Common myeloid progenitor, CD34-positive (primary cell): ENCODE measurements at regions not wholly inside any gene's neighbourhood (a gene's known extent, or its start where the extent isn't known, plus 50 kb on each side); places are given as distances from the start of the nearest gene placed in this dataset.

Experiments
- CTCF ChIA-PET: fragments of 350-600 bp; sonication (Branson Sonifier 250); formaldehyde crosslinking; loops from one replicate; lab custom pipeline; 2021; ENCODE audit warnings: antibody characterized with exemption; lab: Charles Lee
- POLR2A ChIA-PET: fragments of 350-600 bp; sonication (Branson Sonifier 250); formaldehyde crosslinking; loops from one replicate; lab custom pipeline; 2021; ENCODE audit warnings: antibody characterized with exemption; lab: Charles Lee
- DNase-seq, 3 donors: peaks; one replicate each; pipeline versions ENCODE4 v3.0.0 to v3.0.0-alpha.2; 2013
- H3K27ac ChIP-seq, 2 experiments: 1 replicate in 1 of 2; 2 replicates in 1 of 2; pipeline ENCODE4 v1.7.0; 2013; ENCODE audit warnings: inconsistent platforms in 2 of 2, low read length in 2 of 2, mild to moderate bottlenecking in 2 of 2, low read depth in 1 of 2, moderate library complexity in 1 of 2; ENCODE audit not compliant: severe bottlenecking in 2 of 2, insufficient read depth in 1 of 2, poor library complexity in 1 of 2
- H3K27me3 ChIP-seq, 5 experiments: replicated peaks in 2 of 5; 1 replicate in 3 of 5; 2 replicates in 2 of 5; pipeline versions ENCODE4 v1.6.1 to v1.7.0; 2013; ENCODE audit warnings: low read length in 4 of 5, mild to moderate bottlenecking in 2 of 5, moderate library complexity in 2 of 5, inconsistent platforms in 1 of 5; ENCODE audit not compliant: insufficient read depth in 5 of 5, control insufficient read depth in 4 of 5
- H3K36me3 ChIP-seq, 4 experiments: 1 replicate in 2 of 4; 2 replicates in 2 of 4; pipeline versions ENCODE4 v1.6.1 to v1.7.0; 2013; ENCODE audit warnings: low read length in 3 of 4, control low read depth in 1 of 4, mild to moderate bottlenecking in 1 of 4; ENCODE audit not compliant: control insufficient read depth in 4 of 4, insufficient read depth in 4 of 4
- H3K4me1 ChIP-seq, 4 experiments: 1 replicate in 3 of 4; 2 replicates in 1 of 4; pipeline versions ENCODE4 v1.6.1 to v1.7.1; 2013; ENCODE audit warnings: low read length in 3 of 4, mild to moderate bottlenecking in 3 of 4, control low read depth in 1 of 4, inconsistent platforms in 1 of 4, moderate library complexity in 1 of 4; ENCODE audit not compliant: control insufficient read depth in 4 of 4, insufficient read depth in 4 of 4; ENCODE audit errors: control extremely low read depth in 1 of 4
- H3K4me3 ChIP-seq, 7 experiments: 1 replicate in 4 of 7; 2 replicates in 3 of 7; pipeline versions ENCODE4 v1.5.1 to v1.7.0; 2013; ENCODE audit warnings: mild to moderate bottlenecking in 7 of 7, low read length in 6 of 7, moderate library complexity in 6 of 7, inconsistent platforms in 2 of 7, low read depth in 2 of 7, control low read depth in 1 of 7; ENCODE audit not compliant: insufficient read depth in 4 of 7, control insufficient read depth in 1 of 7; ENCODE audit errors: extremely low read depth in 1 of 7
- H3K9me3 ChIP-seq, 5 experiments: 1 replicate in 4 of 5; 2 replicates in 1 of 5; pipeline versions ENCODE4 v1.6.1 to v1.7.1; 2013; ENCODE audit warnings: low read length in 4 of 5, mild to moderate bottlenecking in 2 of 5, inconsistent platforms in 1 of 5, low read depth in 1 of 5, moderate library complexity in 1 of 5; ENCODE audit not compliant: control insufficient read depth in 4 of 5, insufficient read depth in 2 of 5; ENCODE audit errors: control extremely low read depth in 1 of 5
- WGBS: methylation state at CpG from one replicate; pipeline ENCODE4 v1.1.5; 2013; ENCODE audit not compliant: insufficient coverage; 5-methylcytosine and 5-hydroxymethylcytosine counted together

DNA sequence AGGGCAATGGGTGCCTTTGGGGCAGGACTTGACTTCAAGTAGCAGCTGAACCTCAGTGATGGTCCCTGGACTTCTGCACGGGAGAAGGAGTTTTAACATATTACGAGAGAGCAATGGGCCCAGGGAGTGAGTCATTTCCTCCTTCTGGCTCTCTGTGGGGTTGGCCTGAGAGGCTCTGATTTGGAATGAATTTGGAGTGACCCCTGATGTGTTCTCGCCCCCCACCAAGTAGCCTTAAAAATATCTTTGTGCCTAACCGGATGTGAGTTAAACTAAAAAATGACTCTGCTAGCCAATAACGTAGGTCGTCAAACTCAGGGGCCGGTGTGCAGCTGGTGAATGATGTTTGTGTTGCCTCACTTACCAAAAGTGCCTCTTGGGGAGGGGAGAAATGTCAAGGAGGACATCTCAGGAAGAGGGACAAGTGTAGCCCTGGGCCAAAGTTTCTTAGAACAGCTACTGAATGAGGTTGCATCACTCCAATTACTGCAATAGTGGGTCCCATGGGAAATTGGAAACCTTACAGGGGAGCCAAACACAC is 656.6 kb downstream of the INHBA start:
- peaks cover 2 to 4% (median 4%) of the 10 kb centered on the region in 5 experiments for H3K9me3 ChIP-seq
- CTCF ChIA-PET: no interaction called here
- no peaks in the 10 kb centered on the region for H3K36me3 ChIP-seq
- no peak overlapping the region for H3K27ac ChIP-seq
- H3K4me3 ChIP-seq: no peak overlapping the region
- H3K4me1 ChIP-seq: no peaks in the 10 kb centered on the region
- DNase-seq: no peak
- WGBS: 94% methylated on average over 7 of the region's 7 CpGs
- H3K27me3 ChIP-seq: no peaks in the 10 kb centered on the region
- POLR2A ChIA-PET: no interaction called here

DNA sequence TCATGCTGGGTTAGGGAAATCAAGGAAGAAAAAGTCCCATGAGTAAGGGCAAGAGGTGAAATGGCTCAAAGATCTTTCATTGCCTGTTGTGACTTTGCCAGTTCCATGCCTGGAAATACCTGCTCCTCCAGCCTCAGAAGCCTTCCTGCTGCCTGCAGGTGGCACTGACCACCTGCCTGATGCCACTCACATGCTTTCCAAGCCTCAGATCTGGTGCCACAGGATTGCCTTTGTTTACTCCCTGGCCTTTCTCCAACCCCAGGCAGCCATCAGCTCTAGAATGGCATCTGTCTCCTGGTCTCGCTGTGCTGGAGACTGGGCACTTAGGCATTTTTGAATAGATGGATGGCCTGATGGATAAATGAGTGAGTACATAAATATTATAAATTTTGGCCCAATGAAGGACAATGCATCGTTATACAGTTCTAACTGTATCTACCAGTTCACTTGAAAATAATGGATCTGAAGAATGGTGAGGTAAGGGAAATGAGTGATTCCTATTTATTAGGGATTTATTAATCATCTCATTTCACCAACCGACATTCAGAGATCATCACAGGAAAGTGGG is 657.2 kb downstream of the INHBA start:
- Histone ChIP-seq H3K9me3 (peaks cover 2 to 4% (median 4%) of the 10 kb centered on the region in 5 experiments), H3K4me3 (no peak overlapping the region), H3K27me3 (no peaks in the 10 kb centered on the region), H3K36me3 (no peaks in the 10 kb centered on the region), H3K27ac (no peak overlapping the region), H3K4me1 (no peaks in the 10 kb centered on the region)
- ChIA-PET POLR2A (no interaction called here), CTCF (no interaction called here)
- WGBS: no CpG with 5 or more reads among the region's 3 CpGs
- DNase-seq: no peak

DNA sequence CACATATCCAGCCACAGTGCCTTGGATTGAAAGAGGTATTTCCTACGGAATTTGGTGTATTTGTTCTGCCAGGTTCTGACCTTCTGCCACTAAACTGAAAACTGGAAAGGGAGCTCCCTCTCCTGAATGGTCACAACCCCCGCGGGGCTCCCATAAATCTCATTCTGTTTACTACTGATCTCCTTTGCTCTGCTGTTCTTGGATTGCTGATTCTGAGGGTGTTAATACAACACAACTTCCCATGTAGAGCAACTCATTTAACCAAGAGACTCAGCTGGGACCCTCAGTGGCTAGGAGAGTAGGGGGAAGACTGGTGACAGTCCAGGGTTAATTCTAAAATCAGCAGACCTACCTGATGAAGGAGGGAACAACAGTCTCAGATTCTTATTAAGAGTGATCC is 662.9 kb downstream of the INHBA start:
- POLR2A ChIA-PET: no interaction called here
- no CpG with 5 or more reads among the region's 3 CpGs for WGBS

DNA sequence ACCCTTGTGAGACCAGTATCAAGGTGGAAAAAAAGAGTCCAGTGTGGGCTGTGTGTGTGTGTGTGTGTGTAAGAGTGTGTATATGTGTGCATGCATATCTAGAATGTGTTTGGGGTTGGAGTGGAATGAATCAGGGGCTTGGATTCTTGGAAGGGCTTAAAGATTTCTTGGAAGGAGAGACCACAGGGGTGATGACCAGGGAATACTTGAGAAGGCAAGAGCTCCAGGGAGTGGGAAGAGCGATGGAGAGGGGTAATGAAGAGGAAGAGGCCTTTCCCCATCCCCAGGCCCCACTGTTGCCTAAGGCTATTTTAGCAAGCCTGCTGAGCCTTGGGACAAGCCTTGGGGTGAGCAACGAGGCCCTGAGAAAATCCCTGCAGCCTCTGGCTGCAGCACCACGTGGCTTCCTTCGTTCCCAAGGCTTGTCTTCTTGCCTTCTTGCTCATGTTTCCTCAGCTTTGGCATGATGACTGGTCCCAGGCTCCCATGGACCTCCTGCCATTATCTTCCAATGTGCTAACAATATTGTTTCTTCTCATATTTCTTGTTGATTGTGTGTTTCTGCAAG is 663.4 kb downstream of the INHBA start:
- H3K36me3 ChIP-seq: no peaks in the 10 kb centered on the region
- WGBS: 100% methylated on average over 2 of the region's 4 CpGs
- peaks cover 2 to 4% (median 4%) of the 10 kb centered on the region in 5 experiments for H3K9me3 ChIP-seq
- POLR2A ChIA-PET: no interaction called here
- CTCF ChIA-PET: no interaction called here
- peaks cover 0 to 15% (median 9%) of the 10 kb centered on the region in 4 experiments for H3K4me1 ChIP-seq
- H3K27ac ChIP-seq: no peak overlapping the region
- no peak for DNase-seq
- H3K4me3 ChIP-seq: no peak overlapping the region
- H3K27me3 ChIP-seq: no peaks in the 10 kb centered on the region

More for the DNA sequence above, 662.9 kb downstream of the INHBA start:
- H3K4me1 ChIP-seq: peaks cover 0 to 15% (median 9%) of the 10 kb centered on the region in 4 experiments
- no peaks in the 10 kb centered on the region for H3K36me3 ChIP-seq
- peaks cover 2 to 4% (median 4%) of the 10 kb centered on the region in 5 experiments for H3K9me3 ChIP-seq
- CTCF ChIA-PET: no interaction called here
- no peak for DNase-seq
- H3K27ac ChIP-seq: no peak overlapping the region
- no peaks in the 10 kb centered on the region for H3K27me3 ChIP-seq
- H3K4me3 ChIP-seq: no peak overlapping the region

DNA sequence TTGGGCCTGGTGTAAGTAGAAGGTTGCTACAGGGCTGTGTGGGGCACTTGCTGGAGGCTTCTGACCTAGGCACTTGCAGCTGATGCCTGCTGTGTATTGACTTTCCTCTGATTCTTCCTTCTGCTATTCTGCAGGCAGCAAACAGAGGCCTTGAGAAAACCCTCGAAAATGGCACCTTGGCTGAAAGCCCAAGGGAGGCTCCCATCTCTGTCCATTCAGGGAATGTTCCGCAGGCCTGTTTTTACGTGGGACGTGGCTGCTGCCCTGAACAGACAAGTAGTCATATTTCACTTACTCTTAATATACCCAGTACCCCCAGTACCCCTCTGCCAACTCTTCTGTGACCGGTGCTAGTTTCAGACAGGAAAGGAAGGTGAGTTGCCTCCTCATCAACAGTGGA is 664.7 kb downstream of the INHBA start:
- H3K9me3 ChIP-seq: peaks cover 0 to 4% (median 3%) of the 10 kb centered on the region in 5 experiments
- DNase-seq: no peak
- 96% methylated on average over 4 of the region's 5 CpGs for WGBS
- ChIA-PET POLR2A (no interaction called here), CTCF (interaction anchor here (1.1 kb wide), 1 partner anchor 9 kb away, joined by 3 read pairs; no protein-coding TSS in a partner anchor)
- H3K4me1 ChIP-seq: peaks cover 0 to 15% (median 9%) of the 10 kb centered on the region in 4 experiments
- no peak overlapping the region for H3K4me3 ChIP-seq
- H3K27me3 ChIP-seq: no peaks in the 10 kb centered on the region
- no peaks in the 10 kb centered on the region for H3K36me3 ChIP-seq
- H3K27ac ChIP-seq: no peak overlapping the region

DNA sequence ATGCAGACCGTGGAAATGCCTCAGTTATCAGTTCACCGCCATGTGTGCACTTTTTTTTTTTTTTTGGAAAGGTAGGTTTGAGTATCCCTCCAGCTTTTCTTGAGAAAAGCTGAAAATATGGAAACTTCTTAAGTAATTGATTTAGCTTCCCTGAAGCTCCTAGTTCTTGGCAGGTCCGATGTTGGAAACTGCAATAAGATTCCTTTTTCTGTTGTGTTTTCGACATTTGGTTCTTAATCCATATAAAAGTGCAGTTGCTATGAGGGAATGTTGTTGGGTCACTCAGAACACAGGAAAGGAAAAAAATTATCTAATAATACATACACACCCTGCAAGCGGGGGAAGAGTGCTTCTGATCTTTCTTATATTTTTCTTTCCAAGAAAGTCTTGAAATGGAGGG is 665.2 kb downstream of the INHBA start:
- Histone ChIP-seq H3K27ac (no peak overlapping the region), H3K27me3 (no peaks in the 10 kb centered on the region), H3K9me3 (peaks cover 0 to under 1% (median 0%) of the 10 kb centered on the region in 5 experiments), H3K4me3 (no peak overlapping the region), H3K36me3 (no peaks in the 10 kb centered on the region), H3K4me1 (peaks cover 0 to 15% (median 9%) of the 10 kb centered on the region in 4 experiments)
- no peak for DNase-seq
- ChIA-PET POLR2A (no interaction called here), CTCF (interaction anchor here (1.1 kb wide), 1 partner anchor 10 kb away, joined by 3 read pairs; no protein-coding TSS in a partner anchor)
- WGBS: no CpG with 5 or more reads among the region's 5 CpGs

DNA sequence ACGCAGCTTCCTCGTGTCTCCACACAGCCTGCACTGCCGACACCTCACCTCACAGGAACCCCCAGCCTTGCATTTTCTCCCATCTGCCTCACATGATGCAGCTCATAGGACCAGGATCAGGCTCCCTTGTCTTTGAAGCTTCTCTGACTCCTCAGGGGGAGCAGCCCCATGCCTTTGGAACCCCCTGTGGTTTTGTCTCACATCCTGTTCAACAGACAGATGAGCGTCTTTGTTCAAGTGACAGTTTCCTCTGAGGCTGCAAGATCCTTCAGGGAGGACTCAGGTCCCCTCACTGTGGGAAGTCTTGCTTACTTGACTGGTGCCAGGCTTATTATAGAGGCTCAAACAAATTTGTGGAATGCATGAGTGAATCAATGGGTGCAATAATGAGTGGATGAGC is 667.1 kb downstream of the INHBA start:
- no peak overlapping the region for H3K4me3 ChIP-seq
- no peaks in the 10 kb centered on the region for H3K27me3 ChIP-seq
- peak in 2 of 3 donors; percentile 53 to 70 for DNase-seq
- WGBS: 22% methylated on average over 3 of the region's 4 CpGs
- peaks cover 0 to 15% (median 9%) of the 10 kb centered on the region in 4 experiments for H3K4me1 ChIP-seq
- H3K27ac ChIP-seq: no peak overlapping the region
- POLR2A ChIA-PET: no interaction called here
- H3K9me3 ChIP-seq: no peaks in the 10 kb centered on the region
- CTCF ChIA-PET: interaction anchor here (1.2 kb wide), 1 partner anchor 43 kb away, joined by 3 read pairs; no protein-coding TSS in a partner anchor
- no peaks in the 10 kb centered on the region for H3K36me3 ChIP-seq
